ENCODE measurements at regions not wholly inside any gene's neighbourhood (a gene's known extent, or its start where the extent isn't known, plus 50 kb on each side); places are given as distances from the start of the nearest gene placed in this dataset.

DNA sequence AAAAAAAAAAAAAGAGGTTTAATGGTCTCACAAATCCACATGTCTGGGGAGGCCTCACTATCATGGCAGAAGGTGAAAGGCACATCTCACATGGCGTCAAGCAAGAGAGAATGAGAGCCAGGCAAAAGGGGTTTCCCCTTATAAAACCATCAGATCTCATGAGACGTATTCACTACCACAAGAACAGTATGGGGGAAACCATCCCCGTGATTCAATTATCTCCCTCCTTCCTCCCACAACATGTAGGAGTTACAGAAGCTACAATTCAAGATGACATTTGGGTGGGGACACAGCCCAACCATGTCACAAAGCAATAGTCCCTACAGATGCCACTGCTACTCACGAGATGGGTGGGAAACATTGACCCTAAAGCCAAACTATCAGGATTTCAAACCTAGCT is 392.7 kb upstream of the ID2 start:
- TF ChIP-seq, protein P1, sequence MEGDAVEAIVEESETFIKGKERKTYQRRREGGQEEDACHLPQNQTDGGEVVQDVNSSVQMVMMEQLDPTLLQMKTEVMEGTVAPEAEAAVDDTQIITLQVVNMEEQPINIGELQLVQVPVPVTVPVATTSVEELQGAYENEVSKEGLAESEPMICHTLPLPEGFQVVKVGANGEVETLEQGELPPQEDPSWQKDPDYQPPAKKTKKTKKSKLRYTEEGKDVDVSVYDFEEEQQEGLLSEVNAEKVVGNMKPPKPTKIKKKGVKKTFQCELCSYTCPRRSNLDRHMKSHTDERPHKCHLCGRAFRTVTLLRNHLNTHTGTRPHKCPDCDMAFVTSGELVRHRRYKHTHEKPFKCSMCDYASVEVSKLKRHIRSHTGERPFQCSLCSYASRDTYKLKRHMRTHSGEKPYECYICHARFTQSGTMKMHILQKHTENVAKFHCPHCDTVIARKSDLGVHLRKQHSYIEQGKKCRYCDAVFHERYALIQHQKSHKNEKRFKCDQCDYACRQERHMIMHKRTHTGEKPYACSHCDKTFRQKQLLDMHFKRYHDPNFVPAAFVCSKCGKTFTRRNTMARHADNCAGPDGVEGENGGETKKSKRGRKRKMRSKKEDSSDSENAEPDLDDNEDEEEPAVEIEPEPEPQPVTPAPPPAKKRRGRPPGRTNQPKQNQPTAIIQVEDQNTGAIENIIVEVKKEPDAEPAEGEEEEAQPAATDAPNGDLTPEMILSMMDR (IDR thresholded peaks at IDR 0.05; ENCODE audit: control insufficient read depth, extremely low read depth, insufficient read depth): no peak
- no peak overlapping the region for H3K4me3 ChIP-seq (ENCODE audit: low read depth, low read length)
- no peak for DNase-seq (ENCODE audit: low read depth)

DNA sequence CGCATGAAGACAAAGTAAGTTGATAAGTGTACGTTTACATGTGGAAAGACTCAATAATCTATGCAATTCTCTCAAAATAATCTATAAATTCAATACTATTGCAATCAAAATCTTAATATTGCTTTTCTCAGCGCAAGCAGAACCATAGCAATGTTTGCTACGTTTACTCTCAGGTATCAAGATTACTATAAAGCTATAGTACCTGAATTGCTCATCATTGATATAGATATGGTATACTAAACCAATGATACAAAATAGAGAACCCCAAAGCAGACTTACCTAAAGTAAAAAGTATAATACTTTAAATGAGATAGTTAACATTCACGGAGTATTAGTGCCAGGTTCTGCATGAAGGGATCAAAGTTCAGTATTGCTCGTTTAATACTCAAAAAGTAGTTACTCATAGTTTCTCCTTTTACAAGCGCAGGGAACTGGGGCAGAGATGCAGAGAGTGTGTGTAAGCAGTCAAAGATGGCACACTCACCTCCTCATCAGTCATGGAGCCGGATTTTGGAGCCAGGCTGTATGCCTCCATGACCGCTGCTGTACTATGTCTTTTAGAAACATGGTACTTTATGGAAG is 391.0 kb upstream of the ID2 start:
- no peak for DNase-seq (ENCODE audit: low read depth)
- no peak overlapping the region for H3K4me3 ChIP-seq (ENCODE audit: low read depth, low read length)
- TF ChIP-seq, protein P1 (IDR thresholded peaks at IDR 0.05; ENCODE audit: control insufficient read depth, extremely low read depth, insufficient read depth): no peak

GRCh38 chr2:8296306-8296705 is 385.6 kb upstream of the ID2 start:
- TF ChIP-seq, protein P1 (IDR thresholded peaks at IDR 0.05; ENCODE audit: control insufficient read depth, extremely low read depth, insufficient read depth): no peak
- DNase-seq (ENCODE audit: low read depth): no peak
- H3K4me3 ChIP-seq (ENCODE audit: low read depth, low read length): no peak overlapping the region

- TF ChIP-seq, protein P1 (IDR thresholded peaks at IDR 0.05; ENCODE audit: control insufficient read depth, extremely low read depth, insufficient read depth): no peak
- no peak for DNase-seq (ENCODE audit: low read depth)
- no peak overlapping the region for H3K4me3 ChIP-seq (ENCODE audit: low read depth, low read length)
Measured at GRCh38 chr2:8297376-8298231, 384.3 kb upstream of the ID2 start.

DNA sequence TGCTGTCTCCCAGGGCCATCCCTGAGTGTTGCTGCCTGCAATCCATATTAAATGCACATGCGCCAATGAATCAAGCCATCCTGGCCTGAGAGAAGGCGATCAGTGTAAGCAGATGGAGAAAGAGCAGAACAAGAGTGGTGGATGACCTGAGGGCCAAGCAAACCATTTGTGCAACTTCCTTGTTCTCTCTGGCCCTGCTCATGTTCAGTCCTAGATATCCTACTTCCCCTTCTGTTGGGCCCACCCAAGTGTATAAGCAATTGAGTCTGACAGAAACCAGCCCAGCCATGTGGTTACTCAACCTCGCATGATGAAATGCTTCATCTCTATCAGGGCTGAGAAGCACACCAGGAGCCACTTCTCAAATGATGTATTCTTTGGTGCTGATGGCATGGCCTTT is 383.1 kb upstream of the ID2 start:
- no peak for DNase-seq (ENCODE audit: low read depth)
- no peak overlapping the region for H3K4me3 ChIP-seq (ENCODE audit: low read depth, low read length)
- TF ChIP-seq, protein P1 (IDR thresholded peaks at IDR 0.05; ENCODE audit: control insufficient read depth, extremely low read depth, insufficient read depth): no peak

DNA sequence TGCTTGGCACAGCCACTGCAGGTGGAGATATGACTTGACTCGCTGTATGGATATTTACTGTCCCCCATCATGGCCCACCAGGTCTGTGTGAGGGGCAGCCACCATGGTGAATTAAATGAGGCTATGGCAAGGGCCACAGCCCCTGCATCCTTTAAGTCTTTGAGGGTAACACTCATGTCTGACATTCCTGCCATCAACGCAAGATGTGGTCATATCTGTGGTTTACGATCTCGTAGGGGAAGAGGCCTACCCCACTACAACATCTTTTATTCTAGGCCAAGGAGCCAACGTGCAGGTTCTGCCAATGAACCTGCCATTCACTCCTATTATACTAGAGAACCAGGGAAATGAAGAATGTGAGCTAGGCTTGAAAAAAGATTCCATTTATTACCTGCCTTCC is 381.6 kb upstream of the ID2 start:
- DNase-seq (ENCODE audit: low read depth): no peak
- no peak overlapping the region for H3K4me3 ChIP-seq (ENCODE audit: low read depth, low read length)
- TF ChIP-seq, protein P1 (IDR thresholded peaks at IDR 0.05; ENCODE audit: control insufficient read depth, extremely low read depth, insufficient read depth): no peak
